ENCODE measurements at regions not wholly inside any gene's neighbourhood (a gene's known extent, or its start where the extent isn't known, plus 50 kb on each side); places are given as distances from the start of the nearest gene placed in this dataset.

GRCh38 chrX:39677978-39678791 lies 419.6 kb downstream of the BCOR start:
- no peaks in the 10 kb centered on the region for H3K36me3 ChIP-seq (ENCODE audit: control insufficient read depth in 1 of 2, insufficient read depth in 2 of 2, low read length in 2 of 2)
- no peaks in the 10 kb centered on the region for H3K79me2 ChIP-seq (ENCODE audit: insufficient read depth, low read length)
- H3K9ac ChIP-seq (ENCODE audit: low read length), result no peak overlapping the region
- no peak overlapping the region for H3K4me2 ChIP-seq (ENCODE audit: low read length)
- H3K9me3 ChIP-seq (ENCODE audit: control insufficient read depth in 1 of 2, insufficient read depth in 1 of 2, low read depth in 1 of 2, low read length in 2 of 2), result no peaks in the 10 kb centered on the region
- H3K4me3 ChIP-seq (replicated peaks in 1 of 2; ENCODE audit: low read depth in 1 of 2, low read length in 2 of 2), result no peak overlapping the region
- TF ChIP-seq REST (IDR thresholded peaks at IDR 0.05; ENCODE audit: low read depth), result no peak
- no peak for TF ChIP-seq FOSL1 (IDR thresholded peaks at IDR 0.05; ENCODE audit: low read depth)
- no peak for TF ChIP-seq SIN3A (IDR thresholded peaks at IDR 0.05; ENCODE audit: low read depth)
- TF ChIP-seq, protein P1, sequence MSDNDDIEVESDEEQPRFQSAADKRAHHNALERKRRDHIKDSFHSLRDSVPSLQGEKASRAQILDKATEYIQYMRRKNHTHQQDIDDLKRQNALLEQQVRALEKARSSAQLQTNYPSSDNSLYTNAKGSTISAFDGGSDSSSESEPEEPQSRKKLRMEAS (IDR thresholded peaks at IDR 0.05), result no peak
- TF ChIP-seq ATF3 (IDR thresholded peaks at IDR 0.05), result no peak
- no peak for TF ChIP-seq CTCF (IDR thresholded peaks at IDR 0.05 in 2 of 3, conservative IDR thresholded peaks at IDR 0.05 in 1 of 3; ENCODE audit: borderline replicate concordance in 1 of 3, insufficient read depth in 1 of 3, low read depth in 2 of 3, low read length in 2 of 3)
- no peak for TF ChIP-seq JUND (IDR thresholded peaks at IDR 0.05)
- TF ChIP-seq EZH2 (IDR thresholded peaks at IDR 0.05), result no peak
- TF ChIP-seq SP1 (IDR thresholded peaks at IDR 0.05; ENCODE audit: low read depth), result no peak
- TF ChIP-seq, protein P2, sequence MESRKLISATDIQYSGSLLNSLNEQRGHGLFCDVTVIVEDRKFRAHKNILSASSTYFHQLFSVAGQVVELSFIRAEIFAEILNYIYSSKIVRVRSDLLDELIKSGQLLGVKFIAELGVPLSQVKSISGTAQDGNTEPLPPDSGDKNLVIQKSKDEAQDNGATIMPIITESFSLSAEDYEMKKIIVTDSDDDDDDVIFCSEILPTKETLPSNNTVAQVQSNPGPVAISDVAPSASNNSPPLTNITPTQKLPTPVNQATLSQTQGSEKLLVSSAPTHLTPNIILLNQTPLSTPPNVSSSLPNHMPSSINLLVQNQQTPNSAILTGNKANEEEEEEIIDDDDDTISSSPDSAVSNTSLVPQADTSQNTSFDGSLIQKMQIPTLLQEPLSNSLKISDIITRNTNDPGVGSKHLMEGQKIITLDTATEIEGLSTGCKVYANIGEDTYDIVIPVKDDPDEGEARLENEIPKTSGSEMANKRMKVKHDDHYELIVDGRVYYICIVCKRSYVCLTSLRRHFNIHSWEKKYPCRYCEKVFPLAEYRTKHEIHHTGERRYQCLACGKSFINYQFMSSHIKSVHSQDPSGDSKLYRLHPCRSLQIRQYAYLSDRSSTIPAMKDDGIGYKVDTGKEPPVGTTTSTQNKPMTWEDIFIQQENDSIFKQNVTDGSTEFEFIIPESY (IDR thresholded peaks at IDR 0.05; ENCODE audit: extremely low read depth, insufficient replicate concordance, low read length), result no peak
- ChIA-PET RAD21 (ENCODE audit: low non-redundant PET in 1 of 2, low total read pairs in 2 of 2, uncharacterized antibody in 2 of 2, unreplicated experiment in 2 of 2) (no interaction called here), POLR2A (no interaction called here), CTCF (no interaction called here)
- intact Hi-C loops (cut with micrococcal nuclease), result no loop called here
- DNase-seq (ENCODE audit: low read depth, low spot score), result no peak
- no peaks in the 10 kb centered on the region for H3K9me2 ChIP-seq (ENCODE audit: insufficient read depth)
- no peak overlapping the region for H3K27ac ChIP-seq (ENCODE audit: low read depth, low read length)
- no peaks in the 10 kb centered on the region for H3K27me3 ChIP-seq (ENCODE audit: insufficient read depth, low read length)
- H2AFZ ChIP-seq (ENCODE audit: low read depth, low read length, poor library complexity, severe bottlenecking), result no peak overlapping the region
- no peaks in the 10 kb centered on the region for H3K4me1 ChIP-seq (ENCODE audit: control insufficient read depth in 1 of 2, insufficient read depth in 2 of 2, low read length in 2 of 2)
- ATAC-seq, result no peak
- H4K20me1 ChIP-seq (ENCODE audit: insufficient read depth), result no peaks in the 10 kb centered on the region
- BruUV-seq (replicated peaks), result no TSS peak

Measured in HCT116 (cell line).